NCI-H2171 treated with DMSO at 0.1 percent for 48 hours (cell line): ENCODE measurements at regions not wholly inside any gene's neighbourhood (a gene's known extent, or its start where the extent isn't known, plus 50 kb on each side); places are given as distances from the start of the nearest gene placed in this dataset.

Experiments used
- DNase-seq: peaks from one replicate; lab custom pipeline; 2025; lab: John Stamatoyannopoulos, UW

GRCh38 chr5:148708854-148709253 lies 54.5 kb upstream of the HTR4 start:
- no peak for DNase-seq

GRCh38 chr5:148711961-148712360 lies 57.6 kb upstream of the HTR4 start:
- DNase-seq = no peak

- no peak for DNase-seq
These were observed 59.6 kb upstream of the HTR4 start for GRCh38 chr5:148713735-148714508.

GRCh38 chr5:148716716-148717115 lies 62.4 kb upstream of the HTR4 start:
- DNase-seq = no peak

GRCh38 chr5:148717668-148718067 lies 63.3 kb upstream of the HTR4 start:
- DNase-seq = no peak

- no peak for DNase-seq
These were observed 65.3 kb upstream of the HTR4 start for GRCh38 chr5:148719605-148720004.

- no peak for DNase-seq
These were observed 65.9 kb upstream of the HTR4 start for GRCh38 chr5:148720257-148720656.

GRCh38 chr5:148723143-148723542 lies 68.8 kb upstream of the HTR4 start:
- DNase-seq = no peak

- no peak for DNase-seq
These were observed 71.3 kb upstream of the HTR4 start for GRCh38 chr5:148725675-148726074.

- no peak for DNase-seq
These were observed 74.9 kb upstream of the HTR4 start for GRCh38 chr5:148729182-148729581.

- DNase-seq = no peak
These were observed 75.9 kb upstream of the HTR4 start for GRCh38 chr5:148730270-148730669.

GRCh38 chr5:148730942-148731898 lies 76.9 kb upstream of the HTR4 start:
- DNase-seq = peak; percentile 60

GRCh38 chr5:148732692-148733091 lies 78.4 kb upstream of the HTR4 start:
- DNase-seq = no peak

GRCh38 chr5:148733601-148734438 lies 79.5 kb upstream of the HTR4 start:
- DNase-seq = peak; percentile 12

- no peak for DNase-seq
These were observed 80.2 kb upstream of the HTR4 start for GRCh38 chr5:148734518-148734917.

- no peak for DNase-seq
These were observed 81.0 kb upstream of the HTR4 start for GRCh38 chr5:148735301-148735835.

- DNase-seq = no peak
These were observed 84.7 kb upstream of the HTR4 start for GRCh38 chr5:148739023-148739422.

GRCh38 chr5:148739524-148739923 lies 85.2 kb upstream of the HTR4 start:
- no peak for DNase-seq

GRCh38 chr5:148740079-148740858 lies 85.9 kb upstream of the HTR4 start:
- DNase-seq = no peak

GRCh38 chr5:148740966-148741742 lies 85.3 kb upstream of the ADRB2 start:
- DNase-seq = peak; percentile 1
